Hepatocyte (in vitro differentiated cells): ENCODE measurements at regions not wholly inside any gene's neighbourhood (a gene's known extent, or its start where the extent isn't known, plus 50 kb on each side); places are given as distances from the start of the nearest gene placed in this dataset.

Experiments used
- DNase-seq: peaks from one replicate; pipeline ENCODE4 v3.0.0-alpha.2; 2016; ENCODE audit warnings: low spot score
- H2AFZ ChIP-seq: fragments of 200-600 bp; sonication (generic); 2 replicates; pipeline ENCODE4 v1.6.0; 2016; ENCODE audit warnings: antibody characterized with exemption, mild to moderate bottlenecking
- H3K27ac ChIP-seq: fragments of 200-600 bp; sonication (generic); 2 replicates; pipeline ENCODE4 v1.5.1; 2016; ENCODE audit warnings: mild to moderate bottlenecking
- H3K27me3 ChIP-seq: fragments of 200-600 bp; sonication (generic); 2 replicates; pipeline ENCODE4 v1.6.1; 2016
- H3K36me3 ChIP-seq: fragments of 200-600 bp; sonication (generic); replicated peaks from 2 replicates; pipeline ENCODE4 v1.5.1; 2016; ENCODE audit warnings: low read depth; ENCODE audit not compliant: insufficient read depth
- H3K4me1 ChIP-seq: fragments of 200-600 bp; sonication (generic); 2 replicates; pipeline ENCODE4 v1.5.1; 2016; ENCODE audit warnings: mild to moderate bottlenecking, moderate library complexity; ENCODE audit not compliant: insufficient read depth
- H3K4me2 ChIP-seq: fragments of 200-600 bp; sonication (generic); 2 replicates; pipeline ENCODE4 v1.6.0; 2016
- H3K4me3 ChIP-seq: fragments of 200-600 bp; sonication (generic); 2 replicates; pipeline ENCODE4 v1.5.1; 2016; ENCODE audit warnings: mild to moderate bottlenecking
- H3K79me2 ChIP-seq: fragments of 200-600 bp; sonication (generic); 2 replicates; pipeline ENCODE4 v1.6.0; 2017; ENCODE audit warnings: mild to moderate bottlenecking
- H3K9me2 ChIP-seq: fragments of 200-600 bp; sonication (generic); replicated peaks from 2 replicates; pipeline ENCODE4 v1.6.0; 2017; ENCODE audit warnings: mild to moderate bottlenecking; ENCODE audit not compliant: insufficient read depth
- H3K9me3 ChIP-seq: fragments of 200-600 bp; sonication (generic); 2 replicates; pipeline ENCODE4 v1.5.1; 2016; ENCODE audit warnings: low read depth, mild to moderate bottlenecking
- H4K20me1 ChIP-seq: fragments of 200-600 bp; sonication (generic); 2 replicates; pipeline ENCODE4 v1.6.0; 2016; ENCODE audit warnings: mild to moderate bottlenecking; ENCODE audit not compliant: insufficient read depth, poor library complexity, severe bottlenecking
- CTCF ChIP-seq: fragments of 200-600 bp; sonication (generic); IDR thresholded peaks from 2 replicates; pipeline ENCODE4 v1.5.1; 2016; ENCODE audit warnings: antibody characterized with exemption, mild to moderate bottlenecking; ENCODE audit not compliant: poor library complexity
- EZH2 ChIP-seq: fragments of 200-600 bp; sonication (generic); IDR thresholded peaks from 2 replicates; pipeline ENCODE4 v1.6.1; 2016; ENCODE audit warnings: antibody characterized with exemption, mild to moderate bottlenecking, borderline replicate concordance
- EZH2phosphoT487 ChIP-seq: fragments of 200-600 bp; sonication (generic); IDR thresholded peaks from one replicate; pipeline ENCODE4 v1.6.1; 2018; ENCODE audit warnings: antibody characterized with exemption, mild to moderate bottlenecking, low read depth, moderate library complexity; ENCODE audit not compliant: unreplicated experiment, severe bottlenecking
- WGBS: methylation state at CpG from one replicate; pipeline ENCODE4 v1.1.6; 2016; ENCODE audit warnings: low lambda C conversion rate; ENCODE audit errors: missing lambda C conversion rate; 5-methylcytosine and 5-hydroxymethylcytosine counted together

- no peaks in the 10 kb centered on the region for H3K27me3 ChIP-seq
- no peaks in the 10 kb centered on the region for H3K36me3 ChIP-seq
- H3K9me3 ChIP-seq: no peaks in the 10 kb centered on the region
- H3K27ac ChIP-seq: no peak overlapping the region
- 81% methylated on average over 10 of the region's 10 CpGs for WGBS
- no peak for TF ChIP-seq EZH2phosphoT487
- no peak for TF ChIP-seq EZH2
- no peak for TF ChIP-seq CTCF
- DNase-seq: no peak
- no peak overlapping the region for H3K4me3 ChIP-seq
- H3K9me2 ChIP-seq: no peaks in the 10 kb centered on the region
- H3K4me2 ChIP-seq: no peak overlapping the region
- no peaks in the 10 kb centered on the region for H4K20me1 ChIP-seq
- no peaks in the 10 kb centered on the region for H3K4me1 ChIP-seq
- H2AFZ ChIP-seq: no peak overlapping the region
- H3K79me2 ChIP-seq: no peaks in the 10 kb centered on the region
Observed at GRCh38 chr16:5433587-5433986, 336.0 kb upstream of the EEF2KMT start.

- no peak overlapping the region for H3K4me2 ChIP-seq
- H3K36me3 ChIP-seq: no peaks in the 10 kb centered on the region
- no peaks in the 10 kb centered on the region for H3K9me3 ChIP-seq
- DNase-seq: no peak
- H3K27me3 ChIP-seq: no peaks in the 10 kb centered on the region
- H3K27ac ChIP-seq: no peak overlapping the region
- no peaks in the 10 kb centered on the region for H3K9me2 ChIP-seq
- no peaks in the 10 kb centered on the region for H3K79me2 ChIP-seq
- WGBS: 84% methylated on average over 15 of the region's 15 CpGs
- H4K20me1 ChIP-seq: no peaks in the 10 kb centered on the region
- no peak overlapping the region for H3K4me3 ChIP-seq
- H2AFZ ChIP-seq: no peak overlapping the region
- no peaks in the 10 kb centered on the region for H3K4me1 ChIP-seq
- TF ChIP-seq CTCF: no peak
- TF ChIP-seq EZH2: no peak
- TF ChIP-seq EZH2phosphoT487: no peak
Observed at GRCh38 chr16:5432166-5432565, 334.6 kb upstream of the EEF2KMT start.

- Histone ChIP-seq H3K27me3 (no peaks in the 10 kb centered on the region), H3K9me3 (no peaks in the 10 kb centered on the region), H3K9me2 (no peaks in the 10 kb centered on the region), H2AFZ (no peak overlapping the region), H4K20me1 (no peaks in the 10 kb centered on the region), H3K4me1 (no peaks in the 10 kb centered on the region), H3K27ac (no peak overlapping the region), H3K79me2 (no peaks in the 10 kb centered on the region), H3K36me3 (no peaks in the 10 kb centered on the region), H3K4me2 (no peak overlapping the region), H3K4me3 (no peak overlapping the region)
- TF ChIP-seq EZH2phosphoT487 (no peak), EZH2 (no peak), CTCF (no peak)
- no peak for DNase-seq
- 90% methylated on average over 3 of the region's 3 CpGs for WGBS
Observed at GRCh38 chr16:5430598-5430997, 333.0 kb upstream of the EEF2KMT start.

- H2AFZ ChIP-seq: no peak overlapping the region
- DNase-seq: peak; percentile 46
- H3K9me3 ChIP-seq: no peaks in the 10 kb centered on the region
- TF ChIP-seq CTCF (peak; percentile 27), EZH2phosphoT487 (no peak), EZH2 (no peak)
- H3K4me2 ChIP-seq: no peak overlapping the region
- H3K27me3 ChIP-seq: no peaks in the 10 kb centered on the region
- H3K36me3 ChIP-seq: no peaks in the 10 kb centered on the region
- no peaks in the 10 kb centered on the region for H4K20me1 ChIP-seq
- H3K79me2 ChIP-seq: no peaks in the 10 kb centered on the region
- no peak overlapping the region for H3K4me3 ChIP-seq
- H3K27ac ChIP-seq: no peak overlapping the region
- H3K9me2 ChIP-seq: no peaks in the 10 kb centered on the region
- 24% methylated on average over 7 of the region's 7 CpGs for WGBS
- no peaks in the 10 kb centered on the region for H3K4me1 ChIP-seq
Observed at GRCh38 chr16:5428932-5429331, 331.3 kb upstream of the EEF2KMT start.
